Lower leg skin (tissue), 4 donors: ENCODE measurements at regions not wholly inside any gene's neighbourhood (a gene's known extent, or its start where the extent isn't known, plus 50 kb on each side); places are given as distances from the start of the nearest gene placed in this dataset.

ENCODE experiments used
- DNase-seq, 2 donors: peaks; one replicate each; pipeline ENCODE4 v3.0.0-alpha.2; 2019; ENCODE audit warnings: low spot score in 2 of 2
- H3K4me3 ChIP-seq: fragments of 200-600 bp; sonication (generic); 2 replicates; pipeline ENCODE4 v1.5.1; 2017; ENCODE audit warnings: mild to moderate bottlenecking, low read depth; ENCODE audit not compliant: poor library complexity, severe bottlenecking
- POLR2A ChIP-seq, 2 donors: fragments of 450-650 bp; IDR thresholded peaks; one replicate each; pipeline ENCODE4 v1.6.1; 2016 to 2017; ENCODE audit warnings: antibody characterized with exemption in 2 of 2, mild to moderate bottlenecking in 1 of 2, moderate library complexity in 1 of 2
- WGBS, 2 donors: methylation state at CpG; one replicate each; pipeline ENCODE4 v1.1.5; 2018; 5-methylcytosine and 5-hydroxymethylcytosine counted together
- intact Hi-C: fragments of 100-400 bp; cut with DNase I; formaldehyde crosslinking; loops from one replicate; pipeline ENCODE4 v1.15.0; 2023; ENCODE audit warnings: low total_unique reads
- TF ChIP-seq, protein P1 (sequence below), 3 donors: fragments of 450-650 bp; IDR thresholded peaks; one replicate each; pipeline ENCODE4 v1.5.1; 2016; ENCODE audit warnings: antibody characterized with exemption in 3 of 3, mild to moderate bottlenecking in 3 of 3, moderate library complexity in 2 of 3

- intact Hi-C loops, result no loop called here
- H3K4me3 ChIP-seq, result no peak overlapping the region
- no peak for DNase-seq
- WGBS, 2 donors, result 37 to 53% methylated on average over 1 of the region's 1 CpG
- no peak for TF ChIP-seq POLR2A (IDR thresholded peaks at IDR 0.05)
- TF ChIP-seq, protein P1, sequence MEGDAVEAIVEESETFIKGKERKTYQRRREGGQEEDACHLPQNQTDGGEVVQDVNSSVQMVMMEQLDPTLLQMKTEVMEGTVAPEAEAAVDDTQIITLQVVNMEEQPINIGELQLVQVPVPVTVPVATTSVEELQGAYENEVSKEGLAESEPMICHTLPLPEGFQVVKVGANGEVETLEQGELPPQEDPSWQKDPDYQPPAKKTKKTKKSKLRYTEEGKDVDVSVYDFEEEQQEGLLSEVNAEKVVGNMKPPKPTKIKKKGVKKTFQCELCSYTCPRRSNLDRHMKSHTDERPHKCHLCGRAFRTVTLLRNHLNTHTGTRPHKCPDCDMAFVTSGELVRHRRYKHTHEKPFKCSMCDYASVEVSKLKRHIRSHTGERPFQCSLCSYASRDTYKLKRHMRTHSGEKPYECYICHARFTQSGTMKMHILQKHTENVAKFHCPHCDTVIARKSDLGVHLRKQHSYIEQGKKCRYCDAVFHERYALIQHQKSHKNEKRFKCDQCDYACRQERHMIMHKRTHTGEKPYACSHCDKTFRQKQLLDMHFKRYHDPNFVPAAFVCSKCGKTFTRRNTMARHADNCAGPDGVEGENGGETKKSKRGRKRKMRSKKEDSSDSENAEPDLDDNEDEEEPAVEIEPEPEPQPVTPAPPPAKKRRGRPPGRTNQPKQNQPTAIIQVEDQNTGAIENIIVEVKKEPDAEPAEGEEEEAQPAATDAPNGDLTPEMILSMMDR (IDR thresholded peaks at IDR 0.05), result no peak
Measured at GRCh38 chr11:129536338-129536737, 160.7 kb downstream of the BARX2 start.

- TF ChIP-seq POLR2A (IDR thresholded peaks at IDR 0.05), result no peak
- TF ChIP-seq, protein P1 (IDR thresholded peaks at IDR 0.05), result no peak
- intact Hi-C loops, result no loop called here
- H3K4me3 ChIP-seq, result no peak overlapping the region
- no peak for DNase-seq
- 85 to 92% methylated on average over 2 of the region's 2 CpGs for WGBS, 2 donors
Measured at GRCh38 chr11:129538323-129538722, 162.7 kb downstream of the BARX2 start.

DNA sequence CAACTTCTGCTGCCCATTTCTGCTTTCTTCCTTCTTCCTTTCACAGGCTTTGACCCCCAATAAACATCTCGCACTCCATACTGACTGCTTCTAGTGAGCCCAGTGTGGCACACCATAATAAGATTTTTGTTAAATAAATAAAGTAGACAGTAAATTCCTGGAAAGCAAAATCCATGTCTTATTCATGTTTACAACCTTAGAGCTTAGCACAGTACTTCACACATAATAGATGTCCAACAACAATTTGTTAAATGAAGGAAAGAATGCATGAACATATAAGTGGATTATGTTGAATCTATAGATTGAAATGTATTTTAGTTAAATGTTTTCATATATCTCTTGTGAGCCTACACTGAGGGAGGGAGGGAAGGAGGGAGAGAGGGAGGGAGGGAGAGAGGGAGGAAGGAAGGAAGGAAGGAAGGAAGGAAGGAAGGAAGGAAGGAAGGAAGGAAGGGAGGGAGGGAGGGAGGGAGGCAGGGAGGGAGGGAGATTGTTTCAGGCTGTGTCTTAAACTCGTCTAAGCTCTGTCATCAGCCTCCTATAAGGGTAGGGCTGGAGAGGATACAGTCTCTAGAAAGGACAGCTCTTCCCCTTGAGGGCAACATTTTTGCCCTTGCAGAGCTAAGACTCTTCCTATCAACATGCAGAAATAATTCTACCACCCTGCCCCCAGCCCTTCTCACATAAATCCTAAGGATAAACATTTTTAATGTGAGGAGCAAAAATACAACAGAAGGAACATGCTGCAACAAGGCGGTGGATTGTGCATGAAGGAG is 168.1 kb downstream of the BARX2 start:
- intact Hi-C loops, result no loop called here
- TF ChIP-seq, protein P1 (IDR thresholded peaks at IDR 0.05), result no peak
- no peak for TF ChIP-seq POLR2A (IDR thresholded peaks at IDR 0.05)
- H3K4me3 ChIP-seq, result no peak overlapping the region
- WGBS, 2 donors, result 70 to 71% methylated on average over 3 of the region's 3 CpGs
- no peak for DNase-seq

DNA sequence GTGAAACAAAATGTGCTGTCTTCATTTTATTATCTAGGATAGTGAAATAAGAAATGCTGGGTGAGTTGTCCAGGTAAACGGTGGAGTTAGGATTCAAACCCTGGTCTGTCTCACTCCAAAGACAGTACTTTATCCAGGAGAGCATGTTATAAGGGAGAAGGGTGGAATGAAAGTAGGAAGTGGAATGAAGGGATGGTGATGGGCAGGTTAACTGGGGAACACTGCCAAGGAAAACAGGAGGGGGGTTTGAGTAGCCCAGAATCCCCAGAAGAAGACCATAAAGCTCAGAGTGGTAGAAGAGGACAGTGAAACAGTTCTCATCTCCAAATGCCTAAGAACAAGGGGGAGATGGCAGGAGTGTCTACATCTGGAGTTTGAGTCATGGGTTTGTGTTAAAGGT is 169.0 kb downstream of the BARX2 start:
- no peak for TF ChIP-seq POLR2A (IDR thresholded peaks at IDR 0.05)
- TF ChIP-seq, protein P1 (IDR thresholded peaks at IDR 0.05), result no peak
- DNase-seq, result no peak
- H3K4me3 ChIP-seq, result no peak overlapping the region
- 58 to 71% methylated on average over 1 of the region's 1 CpG for WGBS, 2 donors
- intact Hi-C loops, result no loop called here

- intact Hi-C loops, result no loop called here
- H3K4me3 ChIP-seq, result no peak overlapping the region
- no peak for TF ChIP-seq POLR2A (IDR thresholded peaks at IDR 0.05)
- 79 to 81% methylated on average over 4 of the region's 4 CpGs for WGBS, 2 donors
- no peak for DNase-seq
Measured at GRCh38 chr11:129546266-129546665, 170.6 kb downstream of the BARX2 start.

DNA sequence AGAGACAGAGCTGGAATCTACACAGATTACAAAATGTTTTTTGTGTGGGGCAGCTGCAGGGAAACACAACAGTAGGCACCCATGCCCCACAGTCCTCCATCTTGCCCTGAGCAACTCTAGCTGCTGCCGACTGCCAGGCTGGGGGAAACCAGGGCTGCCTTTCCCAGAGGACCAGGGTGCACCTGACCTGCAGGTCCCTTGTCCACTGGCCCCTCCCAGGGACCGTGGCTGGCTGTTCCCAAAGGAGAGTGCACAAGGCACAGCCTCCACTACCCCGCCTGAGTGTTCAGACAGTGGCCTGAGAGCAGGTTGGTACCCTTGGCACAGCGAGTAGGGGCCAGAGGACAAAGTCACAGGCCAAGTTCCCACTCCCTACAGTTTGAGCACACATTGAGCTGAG is 181.8 kb downstream of the BARX2 start:
- H3K4me3 ChIP-seq, result no peak overlapping the region
- intact Hi-C loops, result no loop called here
- no peak for DNase-seq
- 70 to 87% methylated on average over 4 of the region's 4 CpGs for WGBS, 2 donors
- TF ChIP-seq, protein P1 (IDR thresholded peaks at IDR 0.05), result no peak
- no peak for TF ChIP-seq POLR2A (IDR thresholded peaks at IDR 0.05)
